ENCODE measurements at regions not wholly inside any gene's neighbourhood (a gene's known extent, or its start where the extent isn't known, plus 50 kb on each side); places are given as distances from the start of the nearest gene placed in this dataset.

DNA sequence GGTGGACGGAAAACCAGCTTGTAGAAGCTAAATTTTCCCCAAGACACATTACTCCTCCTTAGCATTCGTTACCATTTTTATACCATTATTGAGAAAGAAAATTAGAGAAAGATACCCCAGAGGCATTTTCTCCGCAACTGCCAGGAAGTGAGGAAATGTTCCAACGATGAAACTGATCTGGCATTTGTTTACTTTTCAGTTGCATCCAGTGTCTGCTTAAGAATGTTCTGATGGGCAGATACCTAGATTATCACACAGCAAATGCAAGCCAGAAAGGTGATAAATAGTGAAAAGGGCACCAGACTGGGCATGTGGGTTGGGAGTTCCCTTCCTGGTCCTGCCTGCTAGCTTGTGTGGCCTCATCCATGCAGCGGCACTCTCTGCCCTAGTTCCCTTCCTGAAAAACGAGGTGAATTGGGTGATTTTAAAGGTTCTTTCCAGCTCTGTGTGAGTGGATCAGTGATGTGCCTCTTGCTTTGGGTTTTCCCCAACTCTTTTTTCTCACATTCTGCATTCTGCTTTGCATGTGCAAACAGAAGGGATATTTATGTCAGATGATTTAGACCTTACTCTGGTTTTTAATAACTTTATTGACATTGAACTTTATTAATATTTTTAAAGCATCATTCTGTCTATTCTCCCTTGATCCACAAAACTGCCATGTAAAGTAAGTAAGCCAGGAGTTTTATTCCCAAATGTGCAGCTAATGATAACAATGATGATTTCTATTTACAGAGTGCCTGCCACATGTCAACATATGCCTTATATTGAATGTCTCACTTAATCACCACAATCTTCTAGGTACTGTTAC is 139.6 kb downstream of the INSIG2 start:
- no peak overlapping the region for H3K27ac Mint-ChIP-seq
- H3K4me1 Mint-ChIP-seq: peaks cover 18% of the 10 kb centered on the region
- TF ChIP-seq, protein P1, sequence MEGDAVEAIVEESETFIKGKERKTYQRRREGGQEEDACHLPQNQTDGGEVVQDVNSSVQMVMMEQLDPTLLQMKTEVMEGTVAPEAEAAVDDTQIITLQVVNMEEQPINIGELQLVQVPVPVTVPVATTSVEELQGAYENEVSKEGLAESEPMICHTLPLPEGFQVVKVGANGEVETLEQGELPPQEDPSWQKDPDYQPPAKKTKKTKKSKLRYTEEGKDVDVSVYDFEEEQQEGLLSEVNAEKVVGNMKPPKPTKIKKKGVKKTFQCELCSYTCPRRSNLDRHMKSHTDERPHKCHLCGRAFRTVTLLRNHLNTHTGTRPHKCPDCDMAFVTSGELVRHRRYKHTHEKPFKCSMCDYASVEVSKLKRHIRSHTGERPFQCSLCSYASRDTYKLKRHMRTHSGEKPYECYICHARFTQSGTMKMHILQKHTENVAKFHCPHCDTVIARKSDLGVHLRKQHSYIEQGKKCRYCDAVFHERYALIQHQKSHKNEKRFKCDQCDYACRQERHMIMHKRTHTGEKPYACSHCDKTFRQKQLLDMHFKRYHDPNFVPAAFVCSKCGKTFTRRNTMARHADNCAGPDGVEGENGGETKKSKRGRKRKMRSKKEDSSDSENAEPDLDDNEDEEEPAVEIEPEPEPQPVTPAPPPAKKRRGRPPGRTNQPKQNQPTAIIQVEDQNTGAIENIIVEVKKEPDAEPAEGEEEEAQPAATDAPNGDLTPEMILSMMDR (IDR thresholded peaks at IDR 0.05; ENCODE audit: unreplicated experiment): no peak
- peaks cover 37% of the 10 kb centered on the region for H3K27me3 Mint-ChIP-seq (ENCODE audit: low read depth)
- H3K36me3 Mint-ChIP-seq: no peaks in the 10 kb centered on the region
- no peak overlapping the region for H3K4me3 Mint-ChIP-seq
- DNase-seq (ENCODE audit: low spot score in 2 of 2, unreplicated experiment in 2 of 2): no peak
- H3K9me3 Mint-ChIP-seq: no peaks in the 10 kb centered on the region

DNA sequence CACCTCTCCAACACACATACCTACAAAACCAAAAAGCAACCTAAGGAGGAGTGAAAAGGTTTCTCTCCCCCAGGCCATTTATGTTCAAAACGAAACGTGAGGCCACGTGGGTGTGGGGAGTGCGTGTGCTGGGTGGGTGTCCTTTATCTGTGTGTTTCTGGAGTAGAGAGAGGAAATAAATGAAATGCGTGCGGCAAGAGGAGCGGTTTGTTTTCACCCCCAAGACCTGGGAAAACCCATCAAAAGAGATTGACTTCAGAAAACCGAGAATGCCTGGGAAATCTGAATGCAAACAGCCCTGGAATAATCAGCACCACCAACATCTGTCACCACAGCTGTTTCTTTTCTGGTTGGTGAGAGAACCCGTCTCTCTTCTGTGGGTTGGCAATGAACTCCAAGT is 137.4 kb downstream of the INSIG2 start:
- TF ChIP-seq, protein P1 (IDR thresholded peaks at IDR 0.05; ENCODE audit: unreplicated experiment): no peak
- Mint-ChIP-seq H3K27me3 (ENCODE audit: low read depth) (peaks cover 56% of the 10 kb centered on the region), H3K27ac (no peak overlapping the region), H3K36me3 (no peaks in the 10 kb centered on the region), H3K4me3 (peak overlapping the region; percentile 56), H3K4me1 (peaks cover 31% of the 10 kb centered on the region), H3K9me3 (no peaks in the 10 kb centered on the region)
- no peak for DNase-seq (ENCODE audit: low spot score in 2 of 2, unreplicated experiment in 2 of 2)

DNA sequence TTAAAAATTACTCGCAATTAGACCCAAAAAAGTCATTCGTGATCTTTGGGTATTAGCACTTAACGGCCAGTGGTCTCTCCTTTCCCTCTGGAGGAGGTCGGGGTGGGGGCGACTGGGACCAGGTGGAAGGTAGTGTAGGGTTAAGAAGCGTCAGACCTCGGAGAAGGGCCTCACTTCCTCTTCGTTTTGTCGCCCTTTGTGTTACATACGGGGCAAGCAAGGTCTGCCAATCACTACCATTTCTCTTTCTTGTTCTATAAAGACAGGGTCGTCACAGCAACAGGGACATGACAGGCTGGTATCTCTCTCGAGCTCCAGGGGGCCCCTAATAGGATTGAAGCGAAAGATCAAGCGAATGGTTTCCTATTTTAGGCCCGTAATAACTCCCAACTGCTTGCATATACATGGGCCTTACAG is 136.6 kb downstream of the INSIG2 start:
- peaks cover 31% of the 10 kb centered on the region for H3K4me1 Mint-ChIP-seq
- no peak for DNase-seq (ENCODE audit: low spot score in 2 of 2, unreplicated experiment in 2 of 2)
- peak overlapping the region; percentile 56 for H3K4me3 Mint-ChIP-seq
- no peaks in the 10 kb centered on the region for H3K36me3 Mint-ChIP-seq
- H3K27ac Mint-ChIP-seq: peak overlapping the region; percentile 14
- no peaks in the 10 kb centered on the region for H3K9me3 Mint-ChIP-seq
- H3K27me3 Mint-ChIP-seq (ENCODE audit: low read depth): peaks cover 60% of the 10 kb centered on the region
- TF ChIP-seq, protein P1 (IDR thresholded peaks at IDR 0.05; ENCODE audit: unreplicated experiment): no peak

DNA sequence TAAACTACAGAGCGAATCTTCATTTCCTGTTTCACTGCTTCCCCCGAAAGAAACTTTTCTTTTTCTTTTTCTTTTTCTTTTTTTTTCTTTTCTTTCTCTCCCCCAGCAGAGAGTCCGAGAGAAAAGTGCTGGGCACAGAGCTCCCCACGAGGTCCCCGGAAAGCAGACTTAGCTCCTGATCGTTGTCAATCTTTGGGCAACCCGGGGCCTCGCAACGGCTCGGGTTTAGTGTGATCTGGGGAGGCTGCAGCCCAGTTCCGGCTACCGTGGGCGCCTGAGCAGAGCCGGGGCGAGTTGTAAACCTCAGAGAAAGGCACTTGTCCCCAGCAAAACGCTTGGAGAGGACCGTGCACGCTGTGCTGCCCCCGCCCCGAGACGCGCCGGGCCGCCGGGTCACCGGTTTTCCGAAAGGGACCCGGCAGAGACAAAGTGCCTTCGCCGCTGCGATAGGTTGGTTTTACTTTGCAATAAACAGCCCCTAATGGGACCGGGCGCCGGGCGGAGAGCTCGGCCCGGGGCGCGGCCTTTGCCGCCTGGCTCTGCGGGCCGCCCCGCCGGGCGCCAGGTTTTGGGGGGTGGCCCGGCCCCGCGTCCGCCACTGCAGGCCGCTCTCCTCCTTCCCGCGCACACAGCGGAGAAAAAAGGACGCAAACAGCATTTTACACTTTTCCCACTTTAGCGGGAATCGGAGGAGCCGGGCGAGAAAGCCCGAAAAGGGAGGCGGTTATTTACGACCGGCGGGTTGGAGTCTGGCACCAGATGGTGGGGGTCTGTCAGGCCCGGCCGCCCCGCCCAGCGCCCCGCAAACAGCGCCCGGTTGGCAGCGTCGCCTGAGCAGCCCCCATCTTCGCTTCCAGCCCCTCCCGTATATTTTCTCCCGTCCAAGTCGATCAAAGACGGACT is 136.0 kb downstream of the INSIG2 start:
- H3K27me3 Mint-ChIP-seq (ENCODE audit: low read depth): peaks cover 65% of the 10 kb centered on the region
- H3K4me1 Mint-ChIP-seq: peaks cover 31% of the 10 kb centered on the region
- H3K27ac Mint-ChIP-seq: peak overlapping the region; percentile 61

DNA sequence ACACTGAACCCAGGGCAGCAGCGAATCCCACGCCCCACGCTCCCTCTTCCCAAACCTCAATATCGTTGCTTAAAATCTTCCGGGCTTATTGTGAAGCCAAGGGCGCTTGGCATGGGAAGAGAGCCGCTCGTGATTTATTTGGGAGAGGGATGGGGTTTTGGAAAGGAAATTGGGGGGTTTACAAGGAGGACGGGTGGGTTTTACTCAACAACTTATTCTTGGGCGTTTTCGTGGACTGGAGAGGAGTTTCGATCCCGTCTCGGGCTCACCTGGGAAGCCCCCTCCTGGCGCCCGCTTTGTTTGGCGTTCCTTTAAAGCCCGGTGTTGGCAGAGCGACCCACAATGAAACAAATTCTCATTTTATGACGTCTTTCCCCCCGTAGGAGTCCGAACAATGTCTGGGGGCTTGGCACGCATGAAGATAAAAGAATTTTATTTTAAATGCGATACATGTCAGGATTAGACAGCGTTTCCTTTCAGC is 135.3 kb downstream of the INSIG2 start:
- H3K4me1 Mint-ChIP-seq: peaks cover 31% of the 10 kb centered on the region
- no peaks in the 10 kb centered on the region for H3K36me3 Mint-ChIP-seq
- H3K27me3 Mint-ChIP-seq (ENCODE audit: low read depth): peaks cover 66% of the 10 kb centered on the region
- TF ChIP-seq, protein P1 (IDR thresholded peaks at IDR 0.05; ENCODE audit: unreplicated experiment): no peak
- peak in 1 of 2 experiments; percentile 43 for DNase-seq (ENCODE audit: low spot score in 2 of 2, unreplicated experiment in 2 of 2)
- H3K4me3 Mint-ChIP-seq: peak overlapping the region; percentile 76
- no peaks in the 10 kb centered on the region for H3K9me3 Mint-ChIP-seq
- H3K27ac Mint-ChIP-seq: peak overlapping the region; percentile 61

More for the DNA sequence above, 136.0 kb downstream of the INSIG2 start:
- no peaks in the 10 kb centered on the region for H3K9me3 Mint-ChIP-seq
- TF ChIP-seq, protein P1 (IDR thresholded peaks at IDR 0.05; ENCODE audit: unreplicated experiment): no peak
- no peaks in the 10 kb centered on the region for H3K36me3 Mint-ChIP-seq
- H3K4me3 Mint-ChIP-seq: peak overlapping the region; percentile 76
- DNase-seq (ENCODE audit: low spot score in 2 of 2, unreplicated experiment in 2 of 2): peak in 1 of 2 experiments; percentile 56

Measured in mesothelial cell of epicardium (in vitro differentiated cells).